HCT116 (cell line): ENCODE measurements at regions not wholly inside any gene's neighbourhood (a gene's known extent, or its start where the extent isn't known, plus 50 kb on each side); places are given as distances from the start of the nearest gene placed in this dataset.

ENCODE experiments used
- ATAC-seq: fragments of 200-7000 bp; cut with Tn5 transposase; 2 replicates; pipeline ENCODE4 v1.9.1; 2020; ENCODE audit warnings: mild to moderate bottlenecking, moderate library complexity
- BruUV-seq: library from RNA; stranded (reverse); fragments of 400-500 nt; replicated peaks from 2 replicates; lab custom pipeline; 2021; lab: Mats Ljungman, UMichigan
- CTCF ChIA-PET: fragments of 300-600 bp; sonication (Branson Sonifier 250); formaldehyde crosslinking; loops from one replicate; lab custom pipeline; 2021; ENCODE audit warnings: antibody characterized with exemption; lab: Charles Lee
- POLR2A ChIA-PET: fragments of 300-600, 350-600 bp; sonication (Branson Sonifier 250); formaldehyde crosslinking; loops from one replicate; lab custom pipeline; 2021; ENCODE audit warnings: antibody characterized with exemption; lab: Charles Lee
- RAD21 ChIA-PET, 2 experiments: fragments of 300-600 bp; sonication (Branson Sonifier 250); formaldehyde crosslinking; loops; one replicate each; lab custom pipeline; 2023; ENCODE audit warnings: low total read pairs in 2 of 2; ENCODE audit not compliant: uncharacterized antibody in 2 of 2, unreplicated experiment in 2 of 2, low non-redundant PET in 1 of 2; lab: Charles Lee
- DNase-seq: peaks from one replicate; pipeline ENCODE4 v3.0.0-alpha.2; 2010; ENCODE audit warnings: low read depth, low spot score
- H2AFZ ChIP-seq: fragments of 200-600 bp; shearing (Covaris generic), sonication (generic); 2 replicates; pipeline ENCODE4 v1.6.1; 2017; ENCODE audit warnings: low read depth, mixed run types, mixed read lengths, antibody characterized with exemption, low read length; ENCODE audit not compliant: poor library complexity, severe bottlenecking
- H3K27ac ChIP-seq: 2 replicates; pipeline ENCODE4 v1.5.1; 2012; ENCODE audit warnings: low read depth, low read length
- H3K27me3 ChIP-seq: fragments of 200-600 bp; sonication (generic); 2 replicates; pipeline ENCODE4 v1.6.1; 2016; ENCODE audit warnings: mixed run types, low read length, mixed read lengths; ENCODE audit not compliant: insufficient read depth
- H3K36me3 ChIP-seq, 2 experiments: fragments of 200-500 bp in 1 of 2; fragments of 200-600 bp in 1 of 2; sonication (Bioruptor generic) in 1 of 2; sonication (generic) in 1 of 2; 2 replicates each; pipeline versions ENCODE4 v1.5.1 to v1.6.1; 2014 to 2016; ENCODE audit warnings: low read length in 2 of 2, inconsistent platforms in 1 of 2, mixed read lengths in 1 of 2, mixed run types in 1 of 2; ENCODE audit not compliant: insufficient read depth in 2 of 2, control insufficient read depth in 1 of 2
- H3K4me1 ChIP-seq, 2 experiments: fragments of 200-600 bp in 1 of 2; sonication (generic) in 1 of 2; 2 replicates each; pipeline versions ENCODE4 v1.5.1 to v1.6.1; 2012 to 2017; ENCODE audit warnings: low read length in 2 of 2, inconsistent platforms in 1 of 2, mild to moderate bottlenecking in 1 of 2, mixed read lengths in 1 of 2, mixed run types in 1 of 2, moderate library complexity in 1 of 2; ENCODE audit not compliant: insufficient read depth in 2 of 2, control insufficient read depth in 1 of 2
- H3K4me2 ChIP-seq: fragments of 200-600 bp; sonication (generic); 2 replicates; pipeline ENCODE4 v1.6.1; 2017; ENCODE audit warnings: mixed run types, low read length, mixed read lengths
- H3K4me3 ChIP-seq, 2 experiments: fragments of 200-600 bp in 1 of 2; sonication (generic) in 1 of 2; replicated peaks in 1 of 2; 2 replicates each; pipeline ENCODE4 v1.5.1; 2011 to 2016; ENCODE audit warnings: low read length in 2 of 2, control low read depth in 1 of 2, low read depth in 1 of 2, mild to moderate bottlenecking in 1 of 2, mixed read lengths in 1 of 2, mixed run types in 1 of 2
- H3K79me2 ChIP-seq: fragments of 200-600 bp; sonication (generic); 2 replicates; pipeline ENCODE4 v1.6.1; 2017; ENCODE audit warnings: mild to moderate bottlenecking, mixed run types, low read length, moderate library complexity, mixed read lengths; ENCODE audit not compliant: insufficient read depth
- H3K9ac ChIP-seq: fragments of 200-600 bp; sonication (generic); 2 replicates; pipeline ENCODE4 v1.6.1; 2016; ENCODE audit warnings: low read length, mixed read lengths
- H3K9me2 ChIP-seq: fragments of 200-600 bp; sonication (generic), shearing (Covaris generic); 2 replicates; pipeline ENCODE4 v1.6.1; 2017; ENCODE audit warnings: mixed run types, mild to moderate bottlenecking, moderate library complexity; ENCODE audit not compliant: insufficient read depth
- H3K9me3 ChIP-seq, 2 experiments: fragments of 200-500 bp in 1 of 2; fragments of 200-600 bp in 1 of 2; sonication (Bioruptor generic) in 1 of 2; sonication (generic) in 1 of 2; 2 replicates each; pipeline ENCODE4 v1.6.1; 2014 to 2017; ENCODE audit warnings: low read length in 2 of 2, mixed read lengths in 2 of 2, inconsistent platforms in 1 of 2, low read depth in 1 of 2, mild to moderate bottlenecking in 1 of 2, mixed run types in 1 of 2, moderate library complexity in 1 of 2; ENCODE audit not compliant: control insufficient read depth in 1 of 2, insufficient read depth in 1 of 2
- H4K20me1 ChIP-seq: fragments of 200-600 bp; sonication (generic), shearing (Covaris generic); 2 replicates; pipeline ENCODE4 v1.6.1; 2017; ENCODE audit warnings: mixed run types, mild to moderate bottlenecking, moderate library complexity; ENCODE audit not compliant: insufficient read depth
- ELF1 ChIP-seq: IDR thresholded peaks from 2 replicates; pipeline ENCODE4 v1.6.1; 2012; ENCODE audit warnings: low read depth, borderline replicate concordance
- EZH2 ChIP-seq: fragments of 200-600 bp; sonication (generic); IDR thresholded peaks from 2 replicates; pipeline ENCODE4 v1.6.1; 2017; ENCODE audit warnings: antibody characterized with exemption, mixed run types
- EZH2phosphoT487 ChIP-seq: fragments of 200-600 bp; IDR thresholded peaks from 2 replicates; pipeline ENCODE4 v1.6.1; 2018; ENCODE audit warnings: antibody characterized with exemption, borderline replicate concordance
- JUND ChIP-seq: IDR thresholded peaks from 2 replicates; pipeline ENCODE4 v1.6.1; 2012
- POLR2AphosphoS5 ChIP-seq: IDR thresholded peaks from 2 replicates; pipeline ENCODE4 v1.6.1; 2011; ENCODE audit warnings: mild to moderate bottlenecking, low read depth, low read length, moderate library complexity
- RAD21 ChIP-seq: IDR thresholded peaks from 2 replicates; pipeline ENCODE4 v1.6.1; 2012; ENCODE audit warnings: low read depth, mild to moderate bottlenecking
- TCF7L2 ChIP-seq: IDR thresholded peaks from 2 replicates; pipeline ENCODE4 v1.7.0; 2011; ENCODE audit warnings: borderline replicate concordance, inconsistent platforms; ENCODE audit not compliant: insufficient read depth, insufficient read length; ENCODE audit errors: extremely low read depth
- YY1 ChIP-seq: IDR thresholded peaks from 2 replicates; pipeline ENCODE4 v1.6.1; 2011; ENCODE audit warnings: low read length, low read depth, moderate library complexity, mild to moderate bottlenecking; ENCODE audit not compliant: insufficient replicate concordance; ENCODE audit errors: extremely low read depth
- intact Hi-C: fragments of 100-400 bp; cut with micrococcal nuclease; formaldehyde crosslinking; loops from 2 replicates; pipeline ENCODE4 v1.10.0; 2022
- TF ChIP-seq, protein P1 (sequence below): IDR thresholded peaks from 2 replicates; pipeline ENCODE4 v1.6.1; 2011; ENCODE audit warnings: mild to moderate bottlenecking, low read length, moderate library complexity; ENCODE audit not compliant: insufficient replicate concordance; ENCODE audit errors: extremely low read depth
- TF ChIP-seq, protein P2 (sequence below), 3 experiments: fragments of 200-600 bp in 1 of 3; sonication (generic) in 1 of 3; IDR thresholded peaks in 2 of 3; conservative IDR thresholded peaks in 1 of 3; 2 replicates each; pipeline ENCODE4 v1.5.1; 2012 to 2017; ENCODE audit warnings: low read depth in 2 of 3, low read length in 2 of 3, antibody characterized with exemption in 1 of 3, borderline replicate concordance in 1 of 3, control low read depth in 1 of 3, mild to moderate bottlenecking in 1 of 3, mixed read lengths in 1 of 3, mixed run types in 1 of 3, moderate library complexity in 1 of 3; ENCODE audit not compliant: insufficient read depth in 1 of 3

DNA sequence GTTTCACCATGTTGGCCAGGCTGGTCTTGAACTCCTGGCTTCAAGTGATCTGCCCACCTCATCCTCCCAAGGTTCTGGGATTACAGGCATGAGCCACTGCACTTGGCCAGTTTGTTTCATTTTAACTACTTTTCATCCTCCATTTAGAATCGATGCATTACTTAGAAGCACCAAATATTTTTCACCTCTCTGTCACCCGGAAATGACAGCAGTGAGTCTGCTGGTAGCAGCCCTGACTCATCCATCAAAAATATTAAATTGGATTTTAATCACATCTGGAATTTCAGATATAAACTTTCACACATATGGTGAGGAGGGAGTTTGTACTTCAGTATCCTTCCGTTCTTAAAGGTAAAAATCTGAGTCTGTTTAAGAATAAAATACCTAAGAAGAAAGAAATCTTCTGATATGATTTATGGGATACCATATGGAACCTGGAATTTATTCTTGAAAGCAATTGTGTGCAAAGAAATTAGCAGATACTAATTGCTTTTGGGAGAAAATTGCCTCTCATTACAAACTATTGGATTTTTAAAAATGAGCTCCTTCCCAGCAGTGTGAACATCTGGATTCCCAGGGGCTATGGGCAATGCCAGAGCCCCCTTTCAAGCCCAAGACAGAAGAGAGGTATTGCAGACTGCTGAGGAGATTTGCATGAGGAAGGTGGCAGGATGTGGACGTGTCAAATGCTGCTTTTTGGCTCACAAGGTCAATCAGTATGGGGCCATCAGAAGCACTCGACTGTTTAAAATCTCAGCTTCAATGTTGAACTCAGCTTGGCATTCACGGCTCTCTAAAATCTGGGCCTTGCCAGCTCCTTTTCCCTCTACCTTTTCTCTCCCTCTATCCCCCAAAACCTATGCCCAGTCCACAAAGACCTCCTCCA is 279.5 kb upstream of the SIX2 start:
- ATAC-seq = no peak
- H3K4me2 ChIP-seq = no peak overlapping the region
- no peak overlapping the region for H3K4me3 ChIP-seq
- RAD21 ChIA-PET = no interaction called here
- no peaks in the 10 kb centered on the region for H3K9me2 ChIP-seq
- POLR2A ChIA-PET = no interaction called here
- intact Hi-C loops = no loop called here
- no peaks in the 10 kb centered on the region for H3K36me3 ChIP-seq
- CTCF ChIA-PET = no interaction called here
- no peak for DNase-seq
- no TSS peak for BruUV-seq
- no peaks in the 10 kb centered on the region for H3K9me3 ChIP-seq
- H4K20me1 ChIP-seq = no peaks in the 10 kb centered on the region
- no peak overlapping the region for H2AFZ ChIP-seq
- no peak for TF ChIP-seq POLR2AphosphoS5
- TF ChIP-seq, all 23 proteins: peak for 0
- Histone ChIP-seq H3K27ac (no peak overlapping the region), H3K9ac (no peak overlapping the region), H3K4me1 (peaks cover 0 to 7% of the 10 kb centered on the region in 2 experiments; a peak in 1 of 4 replicates), H3K27me3 (no peaks in the 10 kb centered on the region), H3K79me2 (no peaks in the 10 kb centered on the region)

DNA sequence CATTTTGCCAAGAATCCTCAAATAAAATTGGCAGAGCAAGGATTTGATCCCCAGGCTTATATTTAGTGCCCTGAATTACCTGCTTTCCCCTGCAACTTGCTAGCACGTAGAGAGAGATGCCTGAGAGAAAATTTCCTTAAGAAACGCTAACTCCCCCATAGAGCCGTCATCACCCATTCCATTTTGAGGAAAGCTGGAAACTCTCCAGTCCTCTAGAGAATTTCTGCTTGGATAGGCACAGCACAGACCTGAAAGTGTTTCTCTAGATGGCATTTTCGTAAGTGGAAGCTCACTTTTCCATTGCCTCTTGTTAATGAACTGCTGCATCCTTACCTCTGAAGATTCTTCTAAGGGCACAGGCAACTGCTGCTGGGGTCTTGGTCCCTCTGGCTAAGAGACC is 277.8 kb upstream of the SIX2 start:
- H3K9me2 ChIP-seq = no peaks in the 10 kb centered on the region
- intact Hi-C loops = no loop called here
- H4K20me1 ChIP-seq = no peaks in the 10 kb centered on the region
- H3K79me2 ChIP-seq = no peaks in the 10 kb centered on the region
- DNase-seq (no peak), ATAC-seq (no peak)
- BruUV-seq = no TSS peak
- H3K4me2 ChIP-seq = no peak overlapping the region
- no peaks in the 10 kb centered on the region for H3K36me3 ChIP-seq
- ChIA-PET POLR2A (no interaction called here), CTCF (no interaction called here), RAD21 (no interaction called here)
- H2AFZ ChIP-seq = no peak overlapping the region
- H3K4me1 ChIP-seq = peaks cover 0 to 15% of the 10 kb centered on the region in 2 experiments; a peak in 1 of 4 replicates
- H3K9me3 ChIP-seq = no peaks in the 10 kb centered on the region
- H3K27ac ChIP-seq = no peak overlapping the region
- no peak overlapping the region for H3K4me3 ChIP-seq
- no peak overlapping the region for H3K9ac ChIP-seq
- H3K27me3 ChIP-seq = no peaks in the 10 kb centered on the region
- TF ChIP-seq RAD21 (no peak), EZH2phosphoT487 (no peak), EZH2 (no peak), ELF1 (no peak), TCF7L2 (no peak), POLR2AphosphoS5 (no peak), JUND (no peak), YY1 (no peak)
- TF ChIP-seq, protein P1, sequence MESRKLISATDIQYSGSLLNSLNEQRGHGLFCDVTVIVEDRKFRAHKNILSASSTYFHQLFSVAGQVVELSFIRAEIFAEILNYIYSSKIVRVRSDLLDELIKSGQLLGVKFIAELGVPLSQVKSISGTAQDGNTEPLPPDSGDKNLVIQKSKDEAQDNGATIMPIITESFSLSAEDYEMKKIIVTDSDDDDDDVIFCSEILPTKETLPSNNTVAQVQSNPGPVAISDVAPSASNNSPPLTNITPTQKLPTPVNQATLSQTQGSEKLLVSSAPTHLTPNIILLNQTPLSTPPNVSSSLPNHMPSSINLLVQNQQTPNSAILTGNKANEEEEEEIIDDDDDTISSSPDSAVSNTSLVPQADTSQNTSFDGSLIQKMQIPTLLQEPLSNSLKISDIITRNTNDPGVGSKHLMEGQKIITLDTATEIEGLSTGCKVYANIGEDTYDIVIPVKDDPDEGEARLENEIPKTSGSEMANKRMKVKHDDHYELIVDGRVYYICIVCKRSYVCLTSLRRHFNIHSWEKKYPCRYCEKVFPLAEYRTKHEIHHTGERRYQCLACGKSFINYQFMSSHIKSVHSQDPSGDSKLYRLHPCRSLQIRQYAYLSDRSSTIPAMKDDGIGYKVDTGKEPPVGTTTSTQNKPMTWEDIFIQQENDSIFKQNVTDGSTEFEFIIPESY = no peak
- TF ChIP-seq, protein P2, sequence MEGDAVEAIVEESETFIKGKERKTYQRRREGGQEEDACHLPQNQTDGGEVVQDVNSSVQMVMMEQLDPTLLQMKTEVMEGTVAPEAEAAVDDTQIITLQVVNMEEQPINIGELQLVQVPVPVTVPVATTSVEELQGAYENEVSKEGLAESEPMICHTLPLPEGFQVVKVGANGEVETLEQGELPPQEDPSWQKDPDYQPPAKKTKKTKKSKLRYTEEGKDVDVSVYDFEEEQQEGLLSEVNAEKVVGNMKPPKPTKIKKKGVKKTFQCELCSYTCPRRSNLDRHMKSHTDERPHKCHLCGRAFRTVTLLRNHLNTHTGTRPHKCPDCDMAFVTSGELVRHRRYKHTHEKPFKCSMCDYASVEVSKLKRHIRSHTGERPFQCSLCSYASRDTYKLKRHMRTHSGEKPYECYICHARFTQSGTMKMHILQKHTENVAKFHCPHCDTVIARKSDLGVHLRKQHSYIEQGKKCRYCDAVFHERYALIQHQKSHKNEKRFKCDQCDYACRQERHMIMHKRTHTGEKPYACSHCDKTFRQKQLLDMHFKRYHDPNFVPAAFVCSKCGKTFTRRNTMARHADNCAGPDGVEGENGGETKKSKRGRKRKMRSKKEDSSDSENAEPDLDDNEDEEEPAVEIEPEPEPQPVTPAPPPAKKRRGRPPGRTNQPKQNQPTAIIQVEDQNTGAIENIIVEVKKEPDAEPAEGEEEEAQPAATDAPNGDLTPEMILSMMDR (IDR thresholded peaks at IDR 0.05 in 2 of 3, conservative IDR thresholded peaks at IDR 0.05 in 1 of 3; ENCODE audit: borderline replicate concordance in 1 of 3, insufficient read depth in 1 of 3, low read depth in 2 of 3, low read length in 2 of 3) = no peak
